Ramos (cell line): ENCODE measurements at regions not wholly inside any gene's neighbourhood (a gene's known extent, or its start where the extent isn't known, plus 50 kb on each side); places are given as distances from the start of the nearest gene placed in this dataset.
"Not testable (repeated sequence)": the region's sequence is repeated elsewhere in the genome, so short reads cannot be mapped to it uniquely, and the experiment has no call there.

ENCODE experiments used
- in situ Hi-C: fragments of 300-500 bp; cut with MboI; formaldehyde crosslinking; loops from one replicate; pipeline ENCODE4 v1.14.3; 2022; ENCODE audit warnings: low sequenced_read_pairs; ENCODE audit not compliant: unreplicated experiment

DNA sequence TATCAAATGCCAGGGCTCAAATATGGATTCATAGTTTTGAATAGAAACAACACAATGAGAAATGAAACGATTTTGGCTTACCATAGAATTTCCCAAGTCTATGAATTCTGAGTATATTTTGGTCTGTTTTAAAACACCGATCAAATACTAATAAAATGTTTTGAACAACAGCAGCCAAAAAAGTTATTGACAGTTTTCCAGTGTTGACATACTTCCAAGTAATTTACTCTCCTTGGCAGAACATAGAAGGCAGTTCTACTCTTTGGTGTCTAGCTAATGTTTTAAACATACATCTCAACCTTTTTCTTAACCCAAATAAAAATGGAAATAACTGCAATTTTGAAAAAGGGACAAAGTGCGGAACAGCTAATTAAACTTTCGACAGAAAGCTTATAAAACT lies 1419.8 kb downstream of the ADGRL3 start:
- in situ Hi-C loops: no loop called here

DNA sequence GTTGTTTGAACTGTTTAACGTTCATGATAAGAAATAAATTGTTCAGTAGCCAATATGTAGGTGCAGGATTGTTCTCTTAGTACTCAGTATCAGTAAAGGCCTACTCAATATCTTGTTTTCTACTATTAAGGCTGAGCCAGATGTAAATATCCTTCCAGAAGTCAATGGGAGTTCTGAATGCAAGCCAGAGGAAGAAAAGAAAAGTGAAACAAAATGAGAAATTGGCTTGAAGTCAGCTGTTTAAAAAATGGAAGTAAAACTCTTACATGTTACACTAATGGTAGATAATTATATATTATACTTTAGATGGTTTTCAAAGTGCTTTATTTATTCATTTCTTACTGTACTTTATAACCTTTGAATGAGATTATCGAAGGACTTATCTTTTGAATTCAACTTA lies 1417.9 kb downstream of the ADGRL3 start:
- in situ Hi-C loops: no loop called here

DNA sequence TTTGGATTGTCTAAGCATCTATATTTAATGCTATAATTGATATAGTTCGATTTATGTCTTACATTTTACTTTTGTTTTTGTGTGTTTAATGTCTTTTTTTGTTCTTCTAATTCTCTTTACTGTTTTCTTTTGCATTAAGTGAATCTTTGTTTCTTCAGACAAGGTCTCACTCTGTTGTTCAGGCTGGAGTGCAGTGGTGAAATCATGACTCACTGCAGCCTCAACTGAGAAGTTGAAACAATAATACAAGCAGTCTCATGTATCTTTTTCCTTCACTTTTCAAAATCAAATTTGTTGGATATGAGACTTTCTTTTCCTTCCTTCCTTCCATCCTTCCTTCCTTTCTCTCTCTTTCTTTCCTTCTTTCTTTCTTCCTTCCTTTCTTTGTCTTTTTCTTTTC lies 1401.6 kb downstream of the ADGRL3 start:
- in situ Hi-C loops: no loop called here

DNA sequence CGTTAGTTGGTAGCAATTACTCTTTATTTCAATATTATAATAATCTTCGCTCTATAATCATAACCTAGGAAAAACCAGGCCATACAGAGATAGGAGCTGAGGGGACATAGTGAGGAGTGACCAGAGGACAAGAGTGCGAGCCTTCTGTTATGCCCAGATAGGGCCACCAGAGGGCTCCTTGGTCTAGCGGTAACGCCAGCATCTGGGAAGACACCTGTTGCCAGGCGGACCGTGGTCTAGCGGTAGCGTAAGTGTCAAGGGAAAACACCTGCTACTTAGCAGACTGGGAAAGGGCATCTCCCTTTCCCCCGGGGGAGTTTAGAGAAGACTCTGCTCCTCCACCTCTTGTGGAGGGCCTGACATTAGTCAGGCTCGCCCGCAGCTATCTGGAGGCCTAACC lies 1395.1 kb downstream of the ADGRL3 start:
- in situ Hi-C loops: not testable (repeated sequence)

DNA sequence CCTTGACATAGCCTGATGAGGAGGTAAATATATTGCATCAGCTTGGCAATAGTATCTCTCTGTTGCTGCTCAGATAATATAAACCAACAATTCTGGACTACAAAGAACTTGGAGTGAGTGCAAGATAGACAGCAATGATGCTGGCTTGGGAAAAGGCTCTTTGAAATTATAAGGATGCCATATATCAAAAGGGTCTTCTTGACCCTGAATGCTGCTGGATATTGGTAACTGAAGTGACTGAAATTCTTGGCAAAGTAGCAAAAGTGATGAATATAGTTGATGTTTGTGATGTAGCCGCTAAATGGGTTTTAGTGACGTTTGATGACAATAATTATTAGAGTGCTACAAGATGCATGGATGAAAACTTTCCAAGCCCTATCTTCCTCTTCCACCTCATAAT lies 1391.6 kb downstream of the ADGRL3 start:
- in situ Hi-C loops: no loop called here

DNA sequence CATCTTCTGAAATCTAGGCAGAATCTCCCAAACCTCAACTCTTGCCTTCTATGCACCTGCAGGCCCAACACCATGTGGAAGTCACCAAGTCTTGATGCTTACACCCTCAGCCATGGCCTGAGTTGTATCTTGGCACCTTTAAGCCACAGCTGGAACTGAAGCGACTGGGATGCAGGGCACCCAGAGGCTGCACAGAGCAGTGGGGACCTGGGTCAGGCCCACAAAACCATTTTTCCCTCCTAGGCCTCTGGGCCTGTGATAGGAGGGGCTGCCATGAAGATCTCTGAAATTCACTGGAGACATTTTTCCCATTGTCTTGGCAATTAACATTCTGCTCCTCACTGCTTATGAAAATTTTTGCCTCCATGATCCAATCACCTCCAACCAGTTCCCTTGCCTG lies 1388.5 kb downstream of the ADGRL3 start:
- in situ Hi-C loops: no loop called here

DNA sequence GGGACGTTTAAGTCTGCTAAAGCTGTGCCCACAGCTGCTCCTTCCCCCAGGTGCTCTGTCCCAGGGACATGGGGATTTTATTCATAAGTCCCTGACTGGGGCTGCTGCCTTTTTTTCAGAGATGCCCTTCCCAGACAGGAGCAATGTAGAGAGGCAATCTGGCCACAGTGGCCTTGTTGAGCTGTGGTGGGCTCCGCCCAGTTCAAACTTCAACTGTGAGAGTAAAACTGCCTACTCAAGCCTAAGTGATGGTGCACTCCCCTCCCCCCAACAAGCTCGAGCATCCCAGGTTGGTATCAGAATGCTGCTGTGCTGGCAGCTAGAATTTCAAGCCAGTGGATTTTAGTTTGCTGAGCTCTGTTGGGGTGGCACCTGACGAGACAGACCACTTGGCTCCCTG lies 1371.4 kb downstream of the ADGRL3 start:
- in situ Hi-C loops: no loop called here

DNA sequence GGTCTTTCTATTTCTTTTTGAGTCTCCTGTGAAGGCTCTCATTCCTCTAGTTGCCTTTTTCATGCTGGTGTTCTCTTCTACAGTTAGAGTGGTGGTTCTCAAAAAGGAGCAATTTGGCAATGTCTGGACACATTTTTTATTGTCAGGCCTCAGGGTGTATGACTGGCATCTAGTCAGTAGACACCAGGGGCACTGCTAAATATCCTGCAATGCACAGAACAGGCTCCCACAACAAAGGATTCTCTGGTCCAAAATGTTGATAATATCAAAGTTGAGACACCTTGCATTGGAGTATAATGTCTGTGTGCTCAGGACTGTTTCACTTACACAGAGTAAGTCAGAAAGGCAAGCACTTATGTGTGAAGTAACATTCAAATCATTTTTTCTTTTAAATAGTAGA lies 1360.7 kb downstream of the ADGRL3 start:
- in situ Hi-C loops: no loop called here

DNA sequence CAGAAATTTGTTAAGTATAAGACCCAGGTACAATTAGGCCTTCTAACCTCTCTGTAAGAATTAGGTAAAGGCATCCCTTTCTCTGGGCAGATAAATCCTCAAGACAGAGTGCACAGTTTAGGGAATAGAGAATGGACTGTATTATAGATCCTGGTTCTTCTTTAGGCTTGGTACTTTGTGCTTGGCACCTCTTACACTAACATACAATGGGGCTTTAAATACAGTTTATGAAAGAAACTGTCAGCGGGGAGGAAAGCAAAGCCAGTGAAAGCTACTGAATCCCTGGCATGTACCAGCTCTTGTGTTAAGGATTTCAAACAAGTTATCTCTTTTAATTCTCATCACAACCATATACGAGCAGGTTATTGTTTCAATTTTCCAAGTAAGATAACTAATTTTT lies 1350.0 kb downstream of the ADGRL3 start:
- in situ Hi-C loops: no loop called here

DNA sequence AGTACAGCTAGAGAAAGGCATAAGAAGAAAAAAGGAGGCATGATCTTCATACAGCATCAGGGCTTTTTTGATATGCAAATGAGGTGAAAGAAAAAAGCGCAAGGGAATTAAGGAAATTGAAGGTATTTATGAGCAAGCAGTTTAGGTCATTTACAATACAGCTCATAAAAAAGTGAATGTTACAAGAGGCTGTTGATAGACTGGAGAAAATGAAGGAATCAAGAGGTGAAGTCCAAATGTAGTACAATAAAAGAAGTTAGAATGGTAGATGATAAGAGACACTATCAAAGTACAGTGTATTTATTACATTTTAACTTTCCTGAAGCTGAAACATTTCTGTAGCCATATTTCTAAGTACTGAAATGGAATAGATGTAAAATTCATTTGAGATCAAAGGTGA lies 1349.5 kb downstream of the ADGRL3 start:
- in situ Hi-C loops: no loop called here

DNA sequence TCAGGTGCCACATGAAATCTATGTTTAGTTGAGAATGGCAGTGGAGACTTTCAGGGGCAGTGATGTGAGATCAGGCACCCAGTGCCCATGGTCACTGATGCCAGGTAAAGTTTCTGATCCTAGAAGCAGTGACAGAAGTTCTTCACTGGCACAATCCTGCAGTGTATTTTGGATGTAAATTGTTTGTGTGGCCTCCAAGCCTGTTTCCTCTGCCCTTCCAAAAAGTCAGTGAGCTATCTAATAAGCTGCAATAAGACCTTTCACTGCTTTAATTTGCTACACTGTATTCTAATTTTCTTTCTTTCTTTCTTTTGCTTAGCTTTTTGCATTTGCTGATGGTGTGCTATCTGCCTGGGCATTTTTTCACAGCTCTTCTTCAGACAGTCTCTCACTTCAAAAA lies 1348.6 kb downstream of the ADGRL3 start:
- in situ Hi-C loops: no loop called here

DNA sequence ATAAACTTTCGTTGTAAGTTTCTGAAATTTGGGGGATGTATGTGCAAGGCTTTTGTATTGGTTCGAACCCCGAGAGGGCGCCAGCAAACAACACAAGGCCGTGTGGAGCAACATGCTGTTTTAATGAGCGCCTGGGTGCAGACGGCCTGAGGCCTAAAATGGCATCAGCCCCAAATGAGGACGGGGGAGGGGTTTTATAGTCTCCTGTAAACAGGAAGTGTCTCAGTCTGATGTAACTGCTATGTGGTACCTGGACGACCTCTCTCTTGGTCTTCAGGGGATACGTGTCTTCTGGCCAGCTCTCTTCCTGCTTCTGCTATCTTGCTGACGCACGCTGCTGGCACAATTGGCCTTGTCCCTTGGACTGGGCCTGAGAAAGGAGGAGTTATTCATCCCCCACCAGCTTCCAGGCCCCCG lies 1348.0 kb downstream of the ADGRL3 start:
- in situ Hi-C loops: no loop called here

DNA sequence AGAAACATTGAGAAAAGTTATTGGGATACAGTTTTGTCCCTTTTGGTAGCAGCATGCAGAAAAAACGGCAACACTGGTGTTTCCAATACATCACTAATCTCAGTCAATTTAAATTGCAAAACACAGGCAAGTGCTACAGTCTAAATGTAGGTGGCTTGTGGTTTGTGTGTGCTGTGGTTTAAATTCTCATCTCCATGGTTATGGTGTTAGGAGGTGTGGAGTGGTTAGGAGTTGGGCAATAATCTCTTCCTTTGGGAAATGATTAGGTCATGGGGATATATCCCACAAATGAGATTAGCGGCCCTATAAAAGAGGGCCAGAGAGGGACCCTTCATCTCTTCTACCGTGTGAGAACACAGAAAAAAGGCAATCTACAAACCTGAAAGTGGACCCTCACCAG lies 1344.3 kb downstream of the ADGRL3 start:
- in situ Hi-C loops: no loop called here

DNA sequence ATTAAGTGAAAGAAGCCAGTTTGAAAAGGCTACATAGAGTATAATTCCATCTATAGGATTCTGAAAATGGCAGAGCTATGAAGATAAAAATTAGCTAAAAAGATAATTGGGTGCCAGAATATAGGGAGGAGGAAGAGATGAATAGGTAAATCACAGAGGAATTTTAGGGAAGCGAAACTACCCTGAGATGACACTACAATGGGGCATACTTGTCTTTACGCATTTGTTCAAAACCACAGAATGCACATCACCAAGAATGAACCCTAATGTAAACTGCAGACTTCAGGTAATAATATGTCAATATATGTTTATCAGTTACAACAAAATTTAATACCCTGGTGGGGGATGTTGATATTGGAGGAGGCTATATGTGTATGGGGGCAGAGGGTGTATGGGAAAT lies 1342.9 kb downstream of the ADGRL3 start:
- in situ Hi-C loops: no loop called here

DNA sequence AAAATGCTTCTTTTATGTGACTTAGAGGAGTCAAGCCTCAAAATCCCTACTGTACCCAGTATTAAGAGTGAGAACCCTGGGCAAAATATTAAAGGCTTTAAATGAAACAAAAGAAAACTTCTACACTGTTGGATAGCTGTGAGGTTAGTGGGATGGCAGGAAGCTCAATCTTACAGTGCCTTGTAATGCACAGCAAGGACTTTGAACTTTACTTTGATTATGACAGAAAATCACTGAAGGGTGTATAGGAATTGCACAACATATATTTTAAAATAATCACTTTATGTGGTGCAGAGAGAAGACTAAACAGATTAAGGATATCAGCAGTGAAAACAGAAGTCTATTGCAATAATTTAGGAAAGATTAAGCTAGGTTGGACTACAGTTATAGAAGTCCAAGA lies 1333.4 kb downstream of the ADGRL3 start:
- in situ Hi-C loops: no loop called here

DNA sequence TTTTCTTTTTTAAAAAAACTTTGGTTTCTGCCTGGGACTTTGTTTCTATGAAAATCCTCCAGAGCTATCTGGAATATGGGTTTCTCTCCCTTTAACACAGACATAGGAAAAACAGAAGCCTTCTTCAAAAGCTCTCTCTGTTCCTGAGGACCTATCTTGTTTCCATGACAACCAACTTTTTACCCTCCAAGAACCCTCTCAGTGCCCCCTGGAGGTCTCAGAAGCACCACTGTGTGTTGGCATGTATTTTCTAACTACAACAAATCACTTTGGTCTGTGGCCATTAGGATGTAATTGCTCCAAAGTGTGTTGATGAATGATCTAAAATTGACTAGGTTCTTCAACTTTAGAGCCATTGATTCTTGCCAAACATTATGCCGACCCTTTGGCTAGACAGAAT lies 1331.6 kb downstream of the ADGRL3 start:
- in situ Hi-C loops: no loop called here

DNA sequence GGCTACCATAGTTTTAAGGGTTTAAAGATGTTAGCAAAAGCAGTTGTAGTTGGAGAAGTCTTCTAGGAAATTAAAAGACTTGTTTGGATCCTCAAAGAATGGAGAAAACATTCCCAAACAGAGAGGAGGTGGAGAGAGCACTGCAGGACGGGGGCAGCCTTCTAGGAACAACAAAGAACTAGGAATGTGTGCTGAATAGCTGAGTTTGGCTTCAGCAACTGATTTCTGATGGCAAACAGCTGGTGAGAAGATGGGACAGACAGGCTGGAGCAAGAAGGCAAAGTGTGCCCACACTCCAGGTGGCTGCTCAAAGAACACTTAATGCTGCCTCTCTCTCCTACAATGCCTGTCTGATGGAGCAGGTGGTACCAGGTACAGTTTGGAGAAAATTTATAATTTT lies 1331.1 kb downstream of the ADGRL3 start:
- in situ Hi-C loops: no loop called here

DNA sequence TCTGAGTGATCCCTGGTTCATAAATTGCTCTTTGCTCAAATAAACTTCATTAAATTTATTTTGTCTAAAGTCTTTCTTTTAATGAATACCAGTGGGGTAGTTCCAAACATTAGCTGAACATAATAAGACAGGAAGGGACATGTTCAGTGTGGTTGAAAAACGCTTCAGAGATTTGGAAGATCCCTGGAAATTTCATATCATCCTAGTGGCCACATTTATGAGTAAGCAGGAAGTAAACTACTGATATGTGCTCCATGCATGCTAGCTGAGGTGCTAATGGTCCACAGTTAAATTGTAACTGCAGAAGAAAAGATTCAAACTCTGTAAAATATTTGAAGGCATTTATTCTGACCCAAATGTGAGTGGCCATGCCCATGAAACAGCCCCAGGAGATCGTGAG lies 1328.7 kb downstream of the ADGRL3 start:
- in situ Hi-C loops: no loop called here

DNA sequence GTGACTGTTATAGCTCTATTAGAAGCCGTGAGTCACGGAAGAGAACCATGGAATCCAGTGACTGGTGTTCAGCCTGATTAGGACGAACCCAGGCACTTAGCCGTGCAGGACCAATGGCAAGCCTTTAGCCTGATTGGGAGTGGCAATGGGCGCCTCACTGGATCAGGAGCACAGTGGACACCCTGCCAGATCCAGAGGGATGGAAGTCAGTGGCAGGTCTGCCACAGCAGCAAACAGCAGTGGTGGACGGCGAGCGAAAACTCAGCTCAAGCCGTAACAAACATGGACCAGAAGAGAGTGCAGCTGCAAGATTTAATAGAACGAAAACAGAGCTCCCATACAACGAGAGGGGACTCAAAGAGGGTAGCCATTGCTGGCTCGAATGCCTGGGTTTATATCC lies 1326.5 kb downstream of the ADGRL3 start:
- in situ Hi-C loops: no loop called here

DNA sequence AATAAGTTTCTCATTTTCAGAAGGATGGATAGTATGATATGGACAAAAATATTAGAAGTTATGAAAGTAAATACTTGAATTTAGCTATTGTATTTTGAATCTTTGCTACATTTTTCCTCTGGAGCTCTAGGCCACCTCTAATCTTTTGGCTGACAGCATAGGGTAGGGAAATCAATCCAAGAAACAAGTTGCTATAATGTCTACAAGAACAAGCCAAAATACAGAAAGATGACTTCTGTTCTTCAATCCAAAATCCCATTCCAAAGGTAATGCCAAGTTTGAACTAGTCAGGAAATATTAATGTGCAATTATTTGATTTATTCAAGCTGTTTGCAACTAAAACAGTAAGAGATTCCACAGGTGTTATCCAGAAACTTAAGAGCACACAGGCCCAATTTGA lies 1323.1 kb downstream of the ADGRL3 start:
- in situ Hi-C loops: no loop called here

DNA sequence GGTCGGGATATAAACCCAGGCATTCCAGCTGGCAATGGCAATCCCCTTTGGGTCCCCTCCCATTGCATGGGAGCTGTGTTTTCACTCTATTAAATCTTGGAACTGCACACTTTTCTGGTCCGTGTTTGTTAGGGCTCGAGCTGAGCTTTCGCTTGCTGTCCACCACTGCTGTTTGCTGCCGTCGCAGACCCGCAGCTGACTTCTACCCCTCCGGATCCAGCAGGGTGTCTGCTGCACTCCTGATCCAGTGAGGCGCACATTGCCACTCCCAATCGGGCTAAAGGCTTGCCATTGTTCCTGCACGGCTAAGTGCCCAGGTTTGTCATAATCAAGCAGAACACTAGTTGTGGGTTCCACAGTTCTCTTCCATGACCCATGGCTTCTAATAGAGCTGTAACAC lies 1322.1 kb downstream of the ADGRL3 start:
- in situ Hi-C loops: no loop called here

DNA sequence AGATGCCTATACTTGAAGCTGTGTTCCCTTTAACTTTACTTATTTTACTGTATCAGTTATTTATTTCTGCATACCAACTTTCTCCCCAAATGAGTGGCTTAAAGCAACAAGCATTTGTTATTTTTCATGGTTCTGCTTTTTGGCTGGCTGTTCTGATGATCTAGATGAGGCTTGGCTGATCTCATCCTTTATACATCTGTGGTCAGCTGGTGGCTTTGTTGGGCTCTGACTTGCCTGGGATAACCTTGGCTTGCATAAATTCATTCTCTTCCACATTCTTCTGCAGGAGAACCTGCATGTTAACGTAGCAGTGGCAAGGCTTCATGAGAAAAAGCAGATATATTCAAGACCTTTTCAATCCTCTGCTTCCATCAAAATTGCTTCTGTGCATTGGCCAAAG lies 1317.6 kb downstream of the ADGRL3 start:
- in situ Hi-C loops: no loop called here

DNA sequence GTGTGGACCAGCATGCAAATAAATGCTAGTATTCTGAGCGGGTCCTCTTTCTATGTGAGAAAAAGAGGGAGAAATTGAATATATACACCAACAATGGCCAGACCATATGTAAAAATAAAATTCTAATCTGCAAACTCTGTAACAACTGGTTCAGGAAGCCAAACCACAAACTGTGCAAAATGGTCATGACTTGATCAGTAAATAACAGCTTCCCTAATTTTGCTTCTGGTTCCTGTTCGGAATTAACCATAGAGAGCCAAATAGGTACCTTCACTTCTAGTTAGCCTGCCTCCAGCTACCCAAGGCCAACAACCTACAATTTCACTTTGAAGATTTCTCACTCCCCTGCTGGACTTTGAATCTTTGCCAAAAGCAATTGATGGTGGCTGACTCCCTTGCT lies 1313.2 kb downstream of the ADGRL3 start:
- in situ Hi-C loops: no loop called here
